Stimulated activated naive CD4-positive, alpha-beta T cell treated with Interleukin-2 at 50 U/mL for 16 hours (primary cell): ENCODE measurements at regions not wholly inside any gene's neighbourhood (a gene's known extent, or its start where the extent isn't known, plus 50 kb on each side); places are given as distances from the start of the nearest gene placed in this dataset.
"Not testable (repeated sequence)": the region's sequence is repeated elsewhere in the genome, so short reads cannot be mapped to it uniquely, and the experiment has no call there.

Experiments used
- DNase-seq: peaks from one replicate; lab custom pipeline; 2025; lab: John Stamatoyannopoulos, UW

DNA sequence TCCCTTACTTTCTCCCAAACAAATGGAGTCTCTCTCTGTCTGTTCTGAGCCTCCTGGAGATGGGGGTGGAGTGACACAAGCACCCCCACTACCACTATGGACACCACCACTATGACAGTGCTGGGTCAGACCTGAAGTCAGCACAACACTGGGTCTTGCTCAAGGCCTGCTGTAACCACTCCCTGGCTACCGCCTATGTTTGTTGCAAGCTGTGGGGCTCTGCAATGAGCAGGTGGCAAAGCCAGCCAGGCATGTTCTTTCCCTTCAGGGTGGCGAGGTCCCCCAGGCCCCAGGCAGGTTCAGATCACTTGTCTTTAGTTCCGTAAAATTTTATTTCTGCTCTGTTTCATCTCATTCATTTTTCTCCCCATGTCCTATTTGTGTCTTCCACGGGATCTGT lies 349.8 kb downstream of the TMEM121 start:
- no peak for DNase-seq

DNA sequence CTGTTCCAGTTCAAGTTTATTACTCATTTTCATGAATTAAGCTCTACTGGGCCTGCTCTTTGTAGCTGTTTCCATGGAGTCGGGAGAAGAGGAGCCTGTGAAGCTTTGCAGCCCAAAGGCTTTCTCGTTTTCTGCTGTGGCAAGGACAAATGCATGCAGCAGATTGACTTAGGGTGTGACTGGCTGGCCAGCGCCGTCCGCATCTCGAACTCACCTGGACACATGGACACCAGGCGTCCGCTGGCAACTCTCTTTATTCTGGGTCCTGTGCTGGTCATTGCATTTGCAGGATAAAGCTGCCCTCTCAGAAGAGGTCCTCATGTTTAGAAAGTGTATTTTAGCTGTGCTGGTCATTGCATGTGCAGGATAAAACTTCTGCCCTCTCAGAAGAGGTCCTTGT lies 350.4 kb downstream of the TMEM121 start:
- DNase-seq = no peak

GRCh38 chr14:105877645-105878044 lies 351.3 kb downstream of the TMEM121 start:
- no peak for DNase-seq

- DNase-seq = no peak
Measured at GRCh38 chr14:105878125-105878524, 351.7 kb downstream of the TMEM121 start.

- DNase-seq = no peak
Measured at GRCh38 chr14:105878554-105878953, 352.2 kb downstream of the TMEM121 start.

- no peak for DNase-seq
Measured at GRCh38 chr14:105879503-105879866, 353.1 kb downstream of the TMEM121 start.

DNA sequence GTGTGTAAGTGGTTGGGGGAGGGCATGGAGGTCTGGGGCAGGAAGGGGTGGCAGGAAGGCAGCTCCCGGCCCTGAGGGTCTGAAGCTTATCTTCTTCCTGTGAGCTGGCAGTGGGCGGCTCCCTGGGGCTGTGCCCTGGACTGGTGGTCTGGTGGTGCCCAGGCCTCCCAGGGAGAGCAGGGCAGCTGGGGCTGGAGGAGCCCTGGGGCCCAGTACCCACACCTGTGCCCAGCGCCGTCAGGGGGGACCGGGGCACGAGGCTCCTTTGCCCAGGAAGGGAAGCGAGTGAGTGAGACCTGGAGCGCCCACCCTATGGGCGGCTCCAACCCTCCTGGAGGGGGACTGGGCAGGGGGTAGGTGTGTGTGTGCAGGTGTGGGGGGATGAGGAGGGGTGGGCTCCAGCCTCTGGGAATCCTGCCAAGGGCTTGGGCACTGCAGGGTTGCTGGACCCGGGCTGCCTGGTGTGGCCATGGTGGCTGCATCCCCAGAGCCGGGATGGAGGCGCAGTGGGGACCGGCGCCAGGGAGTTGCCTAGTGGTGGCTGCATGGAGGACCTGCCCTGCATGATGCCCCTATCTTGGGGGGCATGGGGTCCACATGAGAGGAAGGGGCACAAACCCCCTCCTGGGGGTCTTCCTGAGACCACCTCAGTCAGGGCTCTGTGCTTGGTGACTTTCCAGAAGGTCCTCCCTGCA lies 353.6 kb downstream of the TMEM121 start:
- DNase-seq = no peak

DNA sequence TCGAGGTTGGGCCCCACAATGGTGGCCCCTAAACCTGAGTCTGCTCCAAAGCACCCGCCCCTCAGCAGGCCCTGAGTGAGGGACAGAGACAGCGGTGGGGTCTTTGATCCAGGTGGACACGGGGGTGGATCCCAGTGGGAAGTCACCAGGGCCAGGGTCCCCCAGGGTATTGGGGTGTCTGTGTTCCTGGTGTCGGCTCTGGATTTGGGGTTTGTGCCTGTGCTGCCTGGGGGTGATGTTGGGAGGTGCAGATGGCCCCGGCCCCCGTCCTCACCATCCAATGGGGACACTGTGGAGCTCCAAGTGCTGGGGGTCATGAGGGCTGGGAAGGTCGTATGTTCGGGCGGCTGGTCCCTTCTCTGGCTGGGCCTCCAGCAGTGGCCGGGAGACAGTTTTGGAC lies 354.2 kb downstream of the TMEM121 start:
- no peak for DNase-seq

DNA sequence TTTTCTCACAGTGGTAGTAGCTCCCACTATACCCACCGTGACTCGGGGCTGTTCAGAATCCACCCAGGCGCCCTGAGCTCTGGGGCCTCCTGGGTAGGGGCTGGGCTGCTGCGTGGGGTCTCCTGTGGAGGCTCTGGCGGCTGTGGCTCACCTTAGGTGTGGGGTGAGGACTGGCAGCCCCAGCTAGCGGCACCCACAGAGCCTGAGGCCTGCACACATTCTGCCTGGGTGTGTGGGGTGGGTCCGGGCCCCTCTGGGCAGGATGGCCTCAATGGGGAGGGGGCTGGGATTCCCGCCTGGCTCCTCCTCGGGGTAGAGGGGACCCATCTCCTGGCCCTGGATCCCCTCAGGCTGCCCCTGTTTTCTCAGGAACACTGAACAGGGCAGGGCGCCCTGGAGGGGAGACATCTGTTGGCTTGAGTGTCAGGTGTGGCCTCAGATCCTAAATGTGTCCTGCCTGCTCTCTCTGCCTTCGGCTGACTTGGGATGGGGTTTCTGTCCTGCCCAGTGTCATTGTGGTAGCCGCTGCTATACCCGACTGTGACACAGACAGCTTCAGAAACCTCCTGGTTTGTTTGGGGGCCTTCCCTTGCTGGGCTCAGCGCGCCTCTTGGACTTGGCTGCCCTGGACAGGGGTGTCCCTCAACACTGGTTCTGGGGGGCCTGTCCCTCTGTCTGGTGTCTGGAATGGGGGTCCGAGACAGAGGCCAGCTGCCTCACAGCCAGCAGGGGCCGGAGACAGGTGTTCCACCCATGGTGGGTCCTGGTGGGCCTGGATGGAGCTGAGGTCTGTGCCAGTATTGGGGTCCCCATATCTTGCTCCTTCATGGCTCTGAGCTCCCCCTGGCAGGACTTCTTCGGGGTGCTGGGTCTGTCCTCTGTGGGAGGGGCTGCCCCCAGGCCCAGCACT lies 354.9 kb downstream of the TMEM121 start:
- DNase-seq = no peak

GRCh38 chr14:105882011-105882410 lies 355.6 kb downstream of the TMEM121 start:
- not testable (repeated sequence) for DNase-seq

GRCh38 chr14:105882626-105883025 lies 356.2 kb downstream of the TMEM121 start:
- DNase-seq = no peak

DNA sequence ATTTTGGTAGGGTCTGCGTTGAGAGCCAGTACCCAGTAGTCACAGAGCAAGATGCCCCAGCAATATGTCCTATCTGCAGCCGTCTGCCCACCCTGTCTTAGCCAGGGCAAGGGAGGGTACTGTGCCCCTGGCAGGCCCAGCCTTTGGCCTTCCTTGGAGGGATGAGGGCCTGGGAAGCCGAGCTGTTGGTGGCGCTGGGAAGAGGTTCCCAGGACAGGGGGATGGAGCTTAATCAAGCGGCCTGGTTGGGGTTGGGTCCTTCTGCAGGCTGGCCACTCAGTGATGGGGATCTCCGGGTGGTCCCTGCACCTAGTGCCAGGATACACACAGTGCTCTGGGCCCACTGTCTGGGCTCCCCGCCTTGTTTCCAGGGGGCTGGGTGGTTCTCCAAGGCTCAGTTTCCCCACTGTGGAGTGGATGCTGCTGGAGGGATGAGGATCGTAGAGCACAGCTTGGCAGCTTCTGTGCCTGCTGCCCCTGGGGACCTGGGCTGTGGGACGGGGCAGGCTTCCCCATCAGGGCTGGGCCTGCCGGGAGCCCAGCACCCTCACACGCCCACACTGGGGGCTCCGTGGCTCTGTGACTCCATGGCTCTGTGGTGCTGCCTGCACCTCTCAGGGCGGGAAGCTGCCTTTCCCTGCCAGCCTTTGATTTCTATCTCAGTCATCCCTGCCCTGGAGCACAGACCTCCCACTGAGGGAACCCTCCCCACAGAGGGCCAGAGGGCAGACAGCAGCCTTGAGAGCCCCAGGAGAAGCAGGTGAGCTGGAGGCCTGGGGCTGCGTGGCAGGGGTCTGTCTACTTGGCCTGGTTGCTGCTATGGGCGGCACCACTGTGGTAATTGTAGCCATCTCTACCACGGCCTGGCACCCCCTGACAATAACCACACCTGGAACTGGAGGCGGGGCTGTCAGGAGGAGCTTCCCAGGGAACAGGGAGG lies 357.0 kb downstream of the TMEM121 start:
- DNase-seq = no peak

DNA sequence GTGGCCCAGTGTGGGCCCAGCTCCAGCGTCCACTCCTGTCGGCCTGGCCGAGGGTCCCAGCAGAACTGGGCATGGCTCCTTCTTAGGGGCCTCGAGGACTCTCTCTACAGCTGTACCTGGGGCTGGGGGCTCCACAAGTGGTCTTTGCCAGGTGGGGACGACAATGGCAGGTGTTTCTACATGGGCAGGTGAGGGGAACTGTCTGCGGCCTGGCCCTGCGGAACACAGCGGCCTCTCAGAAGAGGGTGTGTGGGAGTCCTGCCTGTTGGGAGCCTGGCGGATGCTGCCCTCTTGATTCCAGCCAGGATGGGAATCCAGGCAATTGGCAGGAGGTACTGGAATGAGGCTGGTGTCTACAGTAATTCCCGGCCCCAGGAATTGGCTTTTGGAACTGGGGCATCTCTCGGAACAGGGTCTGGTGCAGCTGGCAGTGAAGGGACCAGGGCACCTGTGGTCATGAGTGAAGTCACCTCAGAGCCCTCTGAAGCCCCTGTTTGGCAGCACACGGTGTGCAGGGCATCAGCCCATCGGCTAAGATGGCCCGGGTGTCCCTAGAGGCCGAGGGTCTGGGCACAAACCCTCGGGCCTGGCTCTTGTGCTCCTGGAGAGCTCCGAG lies 357.9 kb downstream of the TMEM121 start:
- DNase-seq = not testable (repeated sequence)

- DNase-seq = no peak
Measured at GRCh38 chr14:105884808-105885281, 358.5 kb downstream of the TMEM121 start.

GRCh38 chr14:105885561-105886320 lies 359.4 kb downstream of the TMEM121 start:
- no peak for DNase-seq

GRCh38 chr14:105886791-105887191 lies 360.4 kb downstream of the TMEM121 start:
- not testable (repeated sequence) for DNase-seq

DNA sequence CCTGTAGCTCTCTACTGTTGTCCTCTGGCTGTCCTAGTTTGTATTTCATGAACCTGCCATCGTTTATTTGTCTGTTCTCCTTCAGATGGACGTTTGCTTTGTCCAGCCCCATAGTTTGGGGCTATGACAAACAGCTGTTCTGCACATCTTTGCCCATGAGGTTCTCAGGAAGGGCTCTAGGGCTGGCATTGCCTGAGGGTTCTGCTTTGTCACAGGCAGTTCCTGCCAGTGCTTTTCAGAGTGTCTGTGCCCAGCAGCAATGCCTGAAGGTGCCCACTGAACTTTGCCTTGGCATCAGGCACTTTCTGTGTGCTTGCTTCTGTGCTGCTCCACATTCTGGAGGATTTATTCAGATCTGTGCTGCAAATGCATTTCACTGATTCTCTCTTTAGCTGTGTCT lies 361.3 kb downstream of the TMEM121 start:
- no peak for DNase-seq

DNA sequence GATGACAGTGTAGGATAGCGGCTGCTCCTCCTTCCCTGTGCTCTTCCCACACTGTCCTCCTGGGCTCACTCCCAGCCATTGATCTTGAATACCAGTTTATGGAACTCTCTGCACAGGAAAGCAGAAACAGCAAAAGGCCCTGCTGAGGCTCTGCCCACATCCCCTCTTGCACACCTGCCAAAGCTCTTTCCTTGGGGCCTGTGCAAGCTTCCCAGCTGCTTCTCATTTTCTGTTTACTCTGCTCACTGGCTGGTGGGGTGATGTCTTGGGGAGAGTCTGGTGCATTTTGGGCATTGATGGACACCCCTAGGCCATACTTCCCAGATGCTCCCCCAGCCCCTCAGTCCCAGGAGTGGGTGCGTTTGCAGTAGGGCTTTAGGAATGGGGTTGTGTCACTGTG lies 361.8 kb downstream of the TMEM121 start:
- DNase-seq = no peak

DNA sequence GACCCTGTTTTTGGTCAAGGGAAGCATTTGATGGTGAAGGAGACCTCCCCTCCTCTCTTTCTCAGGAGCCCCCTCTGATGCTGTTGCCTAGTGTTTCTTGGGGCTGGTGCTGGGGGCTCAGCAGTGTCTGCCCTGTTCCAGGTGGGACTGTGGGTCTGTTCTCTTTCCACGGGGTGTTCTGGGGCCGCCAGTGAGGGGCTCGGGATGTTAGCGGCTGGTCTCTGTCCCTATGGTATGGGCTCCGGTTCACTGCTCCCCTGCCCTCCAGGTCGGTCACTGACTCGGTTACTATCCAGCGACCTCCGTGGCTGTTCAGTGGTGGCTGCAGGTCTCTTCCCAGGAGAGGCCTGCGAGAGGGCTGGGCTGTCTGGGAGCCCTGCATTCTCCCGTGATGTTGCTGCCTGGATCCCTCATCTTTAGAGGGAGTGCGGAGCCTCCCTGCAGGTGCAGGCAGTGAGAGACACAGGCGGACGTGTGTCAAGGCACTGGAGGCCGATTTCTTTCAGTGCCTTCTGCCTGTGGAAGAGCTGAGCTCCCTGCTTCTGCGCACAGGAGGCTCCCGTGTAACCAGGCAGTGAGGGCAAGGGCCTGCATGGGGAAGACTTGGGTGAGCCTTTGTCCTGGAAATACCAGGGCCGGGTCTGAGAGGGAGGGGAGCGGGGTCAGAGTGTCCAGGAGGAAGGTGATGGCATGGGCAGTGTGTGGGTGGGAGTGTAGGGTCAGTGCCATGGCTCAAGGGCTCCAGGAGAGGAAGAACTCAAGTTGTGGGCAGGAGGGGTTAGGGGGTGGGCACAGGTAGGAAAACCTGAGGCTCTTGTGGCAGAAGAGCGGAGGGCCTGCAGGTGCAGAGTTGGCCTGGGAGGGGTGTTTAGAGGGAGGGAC lies 362.6 kb downstream of the TMEM121 start:
- no peak for DNase-seq
